NCI-H146 treated with DMSO at 0.1 percent for 48 hours (cell line): ENCODE measurements at regions not wholly inside any gene's neighbourhood (a gene's known extent, or its start where the extent isn't known, plus 50 kb on each side); places are given as distances from the start of the nearest gene placed in this dataset.

Experiments
- DNase-seq: peaks from one replicate; lab custom pipeline; 2025; ENCODE audit not compliant: unreplicated experiment; lab: John Stamatoyannopoulos, UW

- DNase-seq, result no peak
These were observed 410.6 kb upstream of the THRB start for GRCh38 chr3:24905266-24905665.

GRCh38 chr3:24907106-24907505 is 412.5 kb upstream of the THRB start:
- no peak for DNase-seq

GRCh38 chr3:24911076-24911475 is 416.4 kb upstream of the THRB start:
- DNase-seq, result no peak

DNA sequence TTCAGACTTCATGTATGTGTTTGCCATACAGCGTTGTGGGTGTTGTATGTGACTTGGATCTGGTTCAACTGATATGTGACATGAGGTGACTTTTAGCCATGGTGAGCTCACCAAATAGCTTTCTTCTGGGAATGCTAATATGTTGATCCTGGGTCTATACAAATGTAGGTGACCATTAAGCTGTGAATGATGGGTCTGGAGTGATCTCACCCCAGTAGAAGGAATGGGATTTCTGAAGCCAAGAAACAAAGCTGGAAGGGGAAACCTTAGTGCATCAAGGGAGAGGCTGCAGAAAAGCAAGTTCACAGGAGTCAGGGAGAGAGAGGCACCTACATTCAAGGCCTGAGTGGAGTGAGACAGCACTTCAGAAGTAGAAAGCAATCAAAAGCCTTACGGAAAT is 421.0 kb upstream of the THRB start:
- DNase-seq, result no peak

- DNase-seq, result no peak
These were observed 423.3 kb upstream of the THRB start for GRCh38 chr3:24917908-24918307.

DNA sequence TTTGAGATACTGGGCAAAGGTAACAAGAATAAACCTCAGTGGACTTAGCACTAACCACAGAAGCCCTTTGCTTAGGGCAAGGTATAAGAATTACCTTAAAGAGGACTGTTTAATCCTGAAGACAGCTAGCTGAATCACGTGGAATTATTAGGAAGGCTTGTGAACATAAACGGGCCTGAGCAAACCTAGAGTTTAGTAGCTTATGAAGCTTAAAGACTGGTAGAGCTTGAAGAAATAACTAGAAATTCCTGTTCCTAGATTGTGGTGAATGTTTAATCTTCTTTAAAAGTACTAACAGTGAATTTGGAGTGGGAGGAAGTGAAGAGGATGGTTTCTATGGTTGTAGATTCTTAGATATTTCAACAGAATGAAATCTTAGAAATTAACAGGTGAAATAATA is 428.9 kb upstream of the THRB start:
- DNase-seq, result no peak

GRCh38 chr3:24929521-24929920 is 434.9 kb upstream of the THRB start:
- no peak for DNase-seq

GRCh38 chr3:24933401-24933800 is 438.8 kb upstream of the THRB start:
- no peak for DNase-seq

- no peak for DNase-seq
These were observed 441.9 kb upstream of the THRB start for GRCh38 chr3:24936574-24936973.

DNA sequence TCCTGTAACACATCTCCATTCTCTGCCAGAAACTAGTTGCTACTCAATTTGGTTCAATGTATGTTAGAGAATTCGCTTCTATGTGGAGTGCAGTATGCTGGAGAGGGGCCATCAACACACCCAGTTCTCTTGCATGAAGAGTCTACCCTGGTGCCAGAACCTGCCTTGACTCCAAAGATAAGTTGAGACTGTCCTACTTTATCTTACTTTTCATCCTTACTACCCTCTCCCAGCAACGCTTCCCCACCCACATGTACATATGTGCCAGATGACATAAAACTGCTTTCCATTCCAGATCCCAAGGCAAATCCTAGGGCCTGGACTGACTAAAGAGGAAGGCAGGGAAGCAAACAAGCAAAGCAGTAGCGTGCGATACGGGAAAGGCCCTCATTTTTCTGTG is 442.6 kb upstream of the THRB start:
- no peak for DNase-seq

DNA sequence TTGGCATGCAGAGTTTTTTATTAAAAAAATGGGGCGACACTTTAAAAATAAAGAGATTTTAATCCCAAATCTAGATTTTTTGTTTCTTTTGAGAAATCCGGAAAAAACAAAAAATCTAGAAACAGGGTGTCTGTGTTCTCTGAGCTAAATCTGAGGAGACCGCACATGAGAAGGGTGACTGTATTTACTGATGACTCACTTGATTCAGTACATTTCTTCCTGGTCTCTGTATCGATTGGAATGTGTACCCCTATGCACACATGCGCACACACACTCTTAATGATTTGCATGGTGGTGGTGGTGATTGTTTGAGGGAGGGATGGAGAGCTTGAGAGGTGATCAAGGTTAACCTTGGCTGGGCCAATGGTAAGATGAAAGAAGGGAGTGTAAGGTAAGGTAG is 443.1 kb upstream of the THRB start:
- DNase-seq, result no peak

DNA sequence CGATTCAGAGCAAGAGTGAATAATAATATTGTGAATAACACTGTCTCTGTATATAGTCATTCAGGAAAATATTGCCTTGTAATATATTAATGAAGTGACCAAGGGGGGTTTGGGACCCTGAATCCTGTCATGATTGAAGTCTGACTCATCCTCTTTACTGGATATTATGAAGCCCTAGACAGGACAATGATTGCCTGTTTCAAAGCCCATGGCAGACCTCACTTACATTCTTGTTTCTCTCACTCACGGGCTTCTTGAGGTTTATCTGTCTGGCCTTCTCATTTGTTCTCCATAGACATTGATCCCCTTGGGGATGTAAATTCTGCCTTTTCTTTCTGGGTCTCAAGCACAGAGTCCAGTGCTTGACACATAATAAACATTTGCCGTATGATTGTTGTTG is 449.3 kb upstream of the THRB start:
- DNase-seq, result no peak

GRCh38 chr3:24944805-24945520 is 450.3 kb upstream of the THRB start:
- DNase-seq, result no peak

DNA sequence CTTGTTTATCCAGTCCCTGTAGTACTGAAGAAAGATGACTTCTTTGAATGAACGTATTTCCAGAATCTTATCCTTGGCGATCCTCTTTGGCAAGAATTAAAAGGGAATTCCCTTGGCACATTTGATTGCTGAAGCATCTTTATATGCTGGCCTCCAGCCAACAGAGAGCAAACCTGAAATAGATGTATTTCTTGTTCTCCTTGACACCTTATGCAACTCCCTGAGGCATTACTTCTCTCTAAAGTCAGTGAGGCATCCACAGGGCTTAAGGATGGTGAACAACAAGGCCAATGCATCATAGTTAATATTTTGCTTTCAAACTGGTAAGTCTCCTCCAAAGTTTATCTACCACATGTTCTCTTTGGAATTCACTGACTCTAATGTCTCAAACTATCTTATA is 450.9 kb upstream of the THRB start:
- DNase-seq, result no peak

DNA sequence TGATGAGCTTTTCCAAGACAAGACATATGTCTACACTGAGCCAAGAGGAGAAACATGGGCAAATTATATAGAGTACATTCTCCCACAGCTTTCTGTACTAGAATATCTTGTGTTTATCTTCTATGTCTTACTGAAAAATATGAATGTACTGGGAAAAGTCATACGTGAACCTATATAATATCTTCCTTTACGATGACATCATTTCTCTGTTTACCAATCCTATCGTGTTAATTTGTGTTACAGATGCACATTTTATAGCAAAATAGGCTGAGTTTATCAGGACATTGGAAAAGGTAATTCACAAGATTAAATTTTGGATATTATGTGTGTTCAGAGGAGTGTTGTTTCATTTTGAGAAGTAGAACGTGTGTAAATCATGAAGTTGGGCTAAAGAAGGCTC is 452.5 kb upstream of the THRB start:
- DNase-seq, result no peak

GRCh38 chr3:24951180-24951579 is 456.5 kb upstream of the THRB start:
- no peak for DNase-seq

DNA sequence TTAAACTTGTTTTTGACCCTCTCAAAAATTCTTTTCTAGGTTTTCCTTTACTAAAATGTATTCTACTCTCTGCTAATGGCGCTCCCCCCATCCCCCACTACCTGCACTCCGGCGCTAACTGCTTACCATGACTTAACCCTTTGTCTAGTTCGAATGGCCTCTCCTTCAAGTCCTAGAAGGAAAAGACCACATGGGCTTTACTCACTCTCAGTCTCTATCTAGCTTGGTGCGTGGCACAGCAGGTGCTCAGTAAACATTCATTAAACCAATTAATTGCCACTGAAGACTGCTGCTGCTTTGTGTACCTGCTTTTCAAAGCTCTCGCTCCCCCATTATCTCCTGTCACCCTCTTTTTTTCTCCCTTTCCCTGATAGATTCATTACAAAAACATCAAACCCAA is 457.7 kb upstream of the THRB start:
- no peak for DNase-seq

DNA sequence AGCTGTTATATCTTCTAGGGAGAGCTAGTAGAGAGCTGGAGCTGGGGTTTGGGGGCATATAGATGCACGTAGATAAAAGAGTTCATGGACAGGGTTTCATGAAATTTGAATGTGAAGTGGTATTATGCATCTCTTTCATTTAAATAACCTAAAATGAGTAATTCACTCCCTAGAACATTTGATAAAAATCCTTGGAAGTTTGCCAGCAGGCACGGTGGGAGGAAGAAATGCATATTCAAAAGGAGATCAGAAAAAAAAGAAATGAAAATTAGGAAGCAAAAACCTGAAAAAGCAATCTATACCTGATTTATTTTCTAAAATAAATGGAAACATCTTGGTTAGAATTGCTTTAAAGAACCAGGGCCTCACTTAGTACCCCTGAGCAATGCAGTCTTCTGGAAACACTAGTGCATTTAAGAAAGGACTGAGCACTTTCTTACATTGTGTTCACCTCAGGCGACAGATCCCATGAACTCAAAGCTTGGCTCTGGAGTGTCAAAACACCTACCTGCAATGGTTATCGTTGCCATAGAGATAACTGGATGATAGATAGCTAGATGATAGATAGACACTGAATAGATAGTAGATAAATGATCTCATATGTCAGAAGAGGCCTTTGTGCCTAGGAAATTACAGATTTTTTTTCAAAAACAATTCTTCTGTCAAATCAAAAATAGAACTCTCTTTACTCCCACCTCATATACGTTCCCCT is 458.6 kb upstream of the THRB start:
- DNase-seq, result no peak

- no peak for DNase-seq
These were observed 462.0 kb upstream of the THRB start for GRCh38 chr3:24956613-24957012.

DNA sequence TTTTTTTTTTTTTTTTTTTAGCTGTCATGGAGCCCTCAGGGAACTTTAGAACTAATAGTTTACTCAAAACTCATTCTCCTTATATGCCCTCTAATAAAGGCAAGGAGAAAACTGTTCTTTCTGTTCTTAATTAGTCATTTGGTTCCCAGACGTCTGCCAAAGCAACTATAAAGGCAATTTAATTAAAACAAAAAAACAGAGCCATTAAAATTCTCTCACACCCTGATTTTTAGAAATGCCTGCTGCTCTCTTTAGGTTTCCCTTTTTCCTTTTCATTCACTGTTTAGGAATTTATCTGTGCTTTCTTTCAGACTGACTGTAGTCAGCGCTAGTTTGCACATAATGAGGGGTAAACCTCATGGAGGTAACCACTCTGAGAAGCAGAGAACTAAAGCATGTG is 463.6 kb upstream of the THRB start:
- no peak for DNase-seq

- no peak for DNase-seq
These were observed 464.3 kb upstream of the THRB start for GRCh38 chr3:24958910-24959447.

GRCh38 chr3:24963762-24964625 is 464.1 kb upstream of the RARB start:
- DNase-seq, result no peak
